HEK293T (cell line): ENCODE measurements at regions not wholly inside any gene's neighbourhood (a gene's known extent, or its start where the extent isn't known, plus 50 kb on each side); places are given as distances from the start of the nearest gene placed in this dataset.

Source experiments
- CTCF ChIA-PET: fragments of 350-600 bp; formaldehyde crosslinking; extraction: SDS; loops from one replicate; lab custom pipeline; 2021; ENCODE audit warnings: antibody characterized with exemption, inconsistent platforms; lab: Yijun Ruan, JAX
- POLR2A ChIA-PET: fragments of 350-600 bp; formaldehyde crosslinking; extraction: SDS; loops from one replicate; lab custom pipeline; 2020; ENCODE audit warnings: antibody characterized with exemption, inconsistent platforms; lab: Yijun Ruan, JAX
- DNase-seq: peaks from one replicate; pipeline ENCODE4 v3.0.0; 2012; ENCODE audit warnings: mixed read lengths; ENCODE audit errors: extremely low spot score
- ARNT ChIP-seq: fragments of 450-650 bp; IDR thresholded peaks from 2 replicates; pipeline ENCODE4 v1.6.1; 2017; ENCODE audit warnings: mild to moderate bottlenecking
- BHLHE40 ChIP-seq: fragments of 450-650 bp; IDR thresholded peaks from 2 replicates; pipeline ENCODE4 v1.6.1; 2016; ENCODE audit warnings: mild to moderate bottlenecking, moderate library complexity, borderline replicate concordance
- CTBP1 ChIP-seq: fragments of 450-650 bp; IDR thresholded peaks from 2 replicates; pipeline ENCODE4 v1.6.1; 2016; ENCODE audit warnings: borderline replicate concordance
- ELF4 ChIP-seq: fragments of 450-650 bp; IDR thresholded peaks from 2 replicates; pipeline ENCODE4 v1.6.1; 2017; ENCODE audit warnings: antibody characterized with exemption
- FOXA1 ChIP-seq: fragments of 450-650 bp; IDR thresholded peaks from 2 replicates; pipeline ENCODE4 v1.6.1; 2016; ENCODE audit warnings: mild to moderate bottlenecking
- FOXK2 ChIP-seq: fragments of 450-650 bp; IDR thresholded peaks from 2 replicates; pipeline ENCODE4 v1.6.1; 2016; ENCODE audit warnings: mild to moderate bottlenecking
- FOXM1 ChIP-seq: fragments of 450-650 bp; IDR thresholded peaks from 2 replicates; pipeline ENCODE4 v1.6.1; 2017; ENCODE audit warnings: mild to moderate bottlenecking, borderline replicate concordance
- HDGF ChIP-seq: fragments of 450-650 bp; IDR thresholded peaks from 2 replicates; pipeline ENCODE4 v1.6.1; 2017; ENCODE audit warnings: antibody characterized with exemption, borderline replicate concordance
- L3MBTL2 ChIP-seq: fragments of 450-650 bp; conservative IDR thresholded peaks from 2 replicates; pipeline ENCODE4 v1.6.1; 2016; ENCODE audit warnings: mild to moderate bottlenecking
- LEF1 ChIP-seq: fragments of 450-650 bp; IDR thresholded peaks from 2 replicates; pipeline ENCODE4 v1.6.1; 2017; ENCODE audit warnings: mild to moderate bottlenecking, borderline replicate concordance
- NFRKB ChIP-seq: fragments of 450-650 bp; IDR thresholded peaks from 2 replicates; pipeline ENCODE4 v1.6.1; 2016; ENCODE audit warnings: mild to moderate bottlenecking, moderate library complexity
- PKNOX1 ChIP-seq: fragments of 450-650 bp; IDR thresholded peaks from 2 replicates; pipeline ENCODE4 v1.6.1; 2016
- SP1 ChIP-seq: fragments of 450-650 bp; IDR thresholded peaks from 2 replicates; pipeline ENCODE4 v1.6.1; 2017
- SUZ12 ChIP-seq: fragments of 450-650 bp; IDR thresholded peaks from 2 replicates; pipeline ENCODE4 v1.6.1; 2016; ENCODE audit warnings: mild to moderate bottlenecking
- TARDBP ChIP-seq: fragments of 450-650 bp; IDR thresholded peaks from 2 replicates; pipeline ENCODE4 v1.6.1; 2016
- ZNF384 ChIP-seq: fragments of 450-650 bp; IDR thresholded peaks from 2 replicates; pipeline ENCODE4 v1.6.1; 2016

GRCh38 chr2:228624733-228625132 is 443.2 kb upstream of the SPHKAP start:
- CTCF ChIA-PET = no interaction called here
- POLR2A ChIA-PET = no interaction called here
- no peak for DNase-seq
- TF ChIP-seq PKNOX1 = no peak
- TF ChIP-seq CTBP1 = no peak
- no peak for TF ChIP-seq FOXM1
- TF ChIP-seq ELF4 = no peak
- TF ChIP-seq FOXA1 = no peak
- TF ChIP-seq SP1 = no peak
- TF ChIP-seq SUZ12 = no peak
- TF ChIP-seq HDGF = no peak
- TF ChIP-seq FOXK2 = no peak
- no peak for TF ChIP-seq NFRKB
- TF ChIP-seq ARNT = no peak
- TF ChIP-seq L3MBTL2 = no peak
- TF ChIP-seq TARDBP = no peak
- TF ChIP-seq BHLHE40 = no peak
- TF ChIP-seq LEF1 = no peak
- TF ChIP-seq ZNF384 = no peak

- TF ChIP-seq LEF1 = no peak
- TF ChIP-seq SUZ12 = no peak
- TF ChIP-seq FOXM1 = no peak
- no peak for TF ChIP-seq SP1
- no peak for TF ChIP-seq CTBP1
- TF ChIP-seq HDGF = no peak
- TF ChIP-seq ELF4 = no peak
- no peak for TF ChIP-seq FOXK2
- no peak for TF ChIP-seq PKNOX1
- no peak for TF ChIP-seq NFRKB
- TF ChIP-seq L3MBTL2 = no peak
- no peak for TF ChIP-seq ZNF384
- no peak for TF ChIP-seq FOXA1
- ChIA-PET POLR2A (no interaction called here), CTCF (no interaction called here)
- no peak for DNase-seq
Observed at GRCh38 chr2:228615496-228615895, 434.0 kb upstream of the SPHKAP start.

- POLR2A ChIA-PET = no interaction called here
- CTCF ChIA-PET = no interaction called here
Observed at GRCh38 chr2:228614741-228615140, 433.3 kb upstream of the SPHKAP start.

GRCh38 chr2:228613133-228613850 is 431.8 kb upstream of the SPHKAP start:
- ChIA-PET POLR2A (no interaction called here), CTCF (no interaction called here)
- TF ChIP-seq NFRKB (no peak), FOXA1 (no peak), SP1 (no peak), L3MBTL2 (no peak), HDGF (no peak), LEF1 (no peak), SUZ12 (no peak), CTBP1 (no peak), FOXK2 (no peak), ZNF384 (no peak), PKNOX1 (no peak), ELF4 (no peak), BHLHE40 (no peak)
- no peak for DNase-seq

More at GRCh38 chr2:228614741-228615140, 433.3 kb upstream of the SPHKAP start:
- TF ChIP-seq FOXM1 = no peak
- no peak for TF ChIP-seq L3MBTL2
- DNase-seq = no peak

- ChIA-PET CTCF (no interaction called here), POLR2A (no interaction called here)
- TF ChIP-seq BHLHE40 (no peak), ARNT (no peak), SUZ12 (no peak), NFRKB (no peak), SP1 (no peak)
- no peak for DNase-seq
Observed at GRCh38 chr2:228611171-228611570, 429.7 kb upstream of the SPHKAP start.

GRCh38 chr2:228602288-228602687 is 420.8 kb upstream of the SPHKAP start:
- DNase-seq = no peak
- ChIA-PET POLR2A (no interaction called here), CTCF (no interaction called here)
- TF ChIP-seq SUZ12 (no peak), NFRKB (no peak), L3MBTL2 (no peak), BHLHE40 (no peak), ZNF384 (no peak), TARDBP (no peak), HDGF (no peak), FOXA1 (no peak)

GRCh38 chr2:228600265-228600664 is 418.8 kb upstream of the SPHKAP start:
- ChIA-PET CTCF (no interaction called here), POLR2A (no interaction called here)
- TF ChIP-seq FOXA1 (no peak), SUZ12 (no peak), TARDBP (no peak), HDGF (no peak), FOXK2 (no peak), FOXM1 (no peak), LEF1 (no peak), ARNT (no peak)
- no peak for DNase-seq
